ENCODE measurements at regions not wholly inside any gene's neighbourhood (a gene's known extent, or its start where the extent isn't known, plus 50 kb on each side); places are given as distances from the start of the nearest gene placed in this dataset.
A peak's percentile ranks its signal among the peaks of the same experiment; 100 is the strongest.
"Not testable (repeated sequence)": the region's sequence is repeated elsewhere in the genome, so short reads cannot be mapped to it uniquely, and the experiment has no call there.

GRCh38 chr1:30008372-30008997, 714.9 kb downstream of the MATN1 start:
- no peak for DNase-seq (ENCODE audit: extremely low read depth, low read depth)

DNA sequence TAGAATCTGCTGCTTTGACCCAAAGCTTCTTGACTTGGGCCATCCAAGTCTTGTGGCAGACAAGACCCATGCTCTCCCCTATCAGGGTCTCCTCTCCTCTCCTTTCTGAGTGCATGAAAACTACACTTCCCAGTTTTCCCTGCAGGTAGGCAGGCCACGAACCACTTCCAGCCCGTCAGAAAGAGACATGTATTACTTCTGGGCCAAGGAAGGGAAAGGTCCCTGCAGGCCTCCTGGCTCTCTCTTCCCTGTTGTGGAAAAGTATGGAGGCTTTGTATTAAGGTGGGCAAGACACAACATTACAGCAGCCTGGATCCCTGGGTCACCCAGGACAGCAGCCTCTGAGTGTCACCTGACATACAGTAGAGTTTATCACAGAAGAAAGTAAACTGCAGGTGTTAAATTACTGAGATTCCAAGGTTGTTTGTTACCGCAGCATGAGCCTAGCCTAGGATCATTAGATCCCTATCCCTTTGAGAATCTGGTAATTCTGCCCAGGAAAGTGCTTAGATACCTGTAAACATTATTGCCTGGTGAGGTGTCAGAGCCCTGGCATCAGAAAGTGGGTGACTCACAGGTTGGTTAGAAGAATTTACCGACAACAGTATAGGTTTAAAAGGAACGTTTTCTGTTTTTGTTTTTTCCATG, 717.3 kb downstream of the MATN1 start:
- no peak for DNase-seq (ENCODE audit: extremely low read depth, low read depth)

- no peak for DNase-seq (ENCODE audit: extremely low read depth, low read depth)
Measured at GRCh38 chr1:30001732-30002039, 721.7 kb downstream of the MATN1 start.

- no peak for DNase-seq (ENCODE audit: extremely low read depth, low read depth)
Measured at GRCh38 chr1:30001011-30001731, 722.2 kb downstream of the MATN1 start.

DNA sequence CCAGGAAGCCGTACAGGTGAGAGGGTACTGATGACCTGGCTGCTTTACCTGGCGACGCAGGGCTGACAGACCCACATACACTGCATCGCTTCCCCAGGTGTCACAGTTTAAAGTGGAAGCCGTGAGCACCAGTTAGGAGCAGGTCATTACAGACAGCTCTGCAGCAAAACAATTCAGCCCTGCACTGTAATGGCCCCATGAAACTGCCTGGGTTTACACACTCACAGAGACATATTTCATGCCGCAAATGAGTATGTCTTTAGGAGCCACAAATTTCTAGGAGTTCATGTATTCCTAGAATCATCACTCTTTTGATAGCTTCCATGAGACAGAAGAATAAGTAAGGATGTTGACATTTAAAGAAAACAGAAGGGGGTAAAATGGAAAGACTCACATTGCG, 723.1 kb downstream of the MATN1 start:
- DNase-seq (ENCODE audit: extremely low read depth, low read depth), result no peak

GRCh38 chr1:29999595-29999994, 723.8 kb downstream of the MATN1 start:
- DNase-seq (ENCODE audit: extremely low read depth, low read depth), result no peak

- no peak for DNase-seq (ENCODE audit: extremely low read depth, low read depth)
Measured at GRCh38 chr1:29998686-29999085, 724.7 kb downstream of the MATN1 start.

DNA sequence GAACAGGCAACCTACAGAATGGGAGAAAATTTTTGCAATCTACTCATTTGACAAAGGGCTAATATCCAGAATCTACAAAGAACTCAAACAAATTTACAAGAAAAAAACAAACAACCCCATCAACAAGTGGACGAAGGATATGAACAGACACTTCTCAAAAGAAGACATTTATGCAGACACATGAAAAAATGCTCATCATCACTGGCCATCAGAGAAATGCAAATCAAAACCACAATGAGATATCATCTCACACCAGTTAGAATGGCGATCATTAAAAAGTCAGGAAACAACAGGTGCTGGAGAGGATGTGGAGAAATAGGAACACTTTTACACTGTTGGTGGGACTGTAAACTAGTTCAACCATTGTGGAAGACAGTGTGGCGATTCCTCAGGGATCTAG, 725.6 kb downstream of the MATN1 start:
- DNase-seq (ENCODE audit: extremely low read depth, low read depth), result not testable (repeated sequence)

- no peak for DNase-seq (ENCODE audit: extremely low read depth, low read depth)
Measured at GRCh38 chr1:29993950-29994349, 729.4 kb downstream of the MATN1 start.

DNA sequence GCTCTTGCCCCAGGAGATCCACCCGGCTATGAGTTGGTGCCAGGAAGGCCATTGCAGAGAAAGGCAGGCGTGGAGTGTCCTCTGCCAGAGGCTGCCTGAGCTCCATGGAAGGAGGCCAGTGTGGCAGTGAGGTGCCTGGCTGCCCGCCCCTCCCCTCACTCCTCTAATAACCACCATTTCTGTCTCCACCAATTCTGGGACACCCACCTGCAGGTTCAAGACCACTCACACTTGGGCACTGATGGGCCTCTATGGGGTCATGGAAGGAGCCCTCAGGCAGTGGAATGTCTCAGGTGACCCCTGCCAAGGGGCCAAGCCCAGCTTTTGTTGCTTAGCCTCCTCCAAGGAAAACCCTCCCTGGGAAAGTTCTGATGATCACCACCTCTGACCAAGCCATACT, 731.6 kb downstream of the MATN1 start:
- DNase-seq (ENCODE audit: extremely low read depth, low read depth), result no peak

- DNase-seq (ENCODE audit: extremely low read depth, low read depth), result no peak
Measured at GRCh38 chr1:29991025-29991424, 732.4 kb downstream of the MATN1 start.

DNA sequence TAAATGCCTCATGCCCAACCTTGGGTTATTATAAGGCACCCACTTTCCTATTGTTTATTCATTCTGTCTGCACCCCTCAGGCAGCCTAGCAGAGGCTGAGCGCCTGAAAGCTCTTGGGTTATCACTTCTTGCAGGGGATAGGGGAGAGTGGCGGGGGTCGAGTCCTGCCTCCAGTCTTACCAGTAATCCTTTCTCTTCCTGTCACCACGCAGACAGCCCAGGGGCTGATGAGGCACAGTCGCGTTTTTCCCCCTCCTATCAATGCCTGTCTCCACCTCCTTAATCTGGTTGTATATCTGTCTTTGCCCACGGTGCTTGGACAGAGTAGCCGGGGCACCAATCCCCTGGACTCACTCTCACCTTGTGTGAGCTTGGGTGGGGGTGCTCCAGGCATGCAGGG, 733.1 kb downstream of the MATN1 start:
- no peak for DNase-seq (ENCODE audit: extremely low read depth, low read depth)

GRCh38 chr1:29986986-29987385, 736.4 kb downstream of the MATN1 start:
- DNase-seq (ENCODE audit: extremely low read depth, low read depth), result no peak

GRCh38 chr1:29985606-29985945, 737.8 kb downstream of the MATN1 start:
- no peak for DNase-seq (ENCODE audit: extremely low read depth, low read depth)

GRCh38 chr1:29984862-29985605, 738.4 kb downstream of the MATN1 start:
- no peak for DNase-seq (ENCODE audit: extremely low read depth, low read depth)

DNA sequence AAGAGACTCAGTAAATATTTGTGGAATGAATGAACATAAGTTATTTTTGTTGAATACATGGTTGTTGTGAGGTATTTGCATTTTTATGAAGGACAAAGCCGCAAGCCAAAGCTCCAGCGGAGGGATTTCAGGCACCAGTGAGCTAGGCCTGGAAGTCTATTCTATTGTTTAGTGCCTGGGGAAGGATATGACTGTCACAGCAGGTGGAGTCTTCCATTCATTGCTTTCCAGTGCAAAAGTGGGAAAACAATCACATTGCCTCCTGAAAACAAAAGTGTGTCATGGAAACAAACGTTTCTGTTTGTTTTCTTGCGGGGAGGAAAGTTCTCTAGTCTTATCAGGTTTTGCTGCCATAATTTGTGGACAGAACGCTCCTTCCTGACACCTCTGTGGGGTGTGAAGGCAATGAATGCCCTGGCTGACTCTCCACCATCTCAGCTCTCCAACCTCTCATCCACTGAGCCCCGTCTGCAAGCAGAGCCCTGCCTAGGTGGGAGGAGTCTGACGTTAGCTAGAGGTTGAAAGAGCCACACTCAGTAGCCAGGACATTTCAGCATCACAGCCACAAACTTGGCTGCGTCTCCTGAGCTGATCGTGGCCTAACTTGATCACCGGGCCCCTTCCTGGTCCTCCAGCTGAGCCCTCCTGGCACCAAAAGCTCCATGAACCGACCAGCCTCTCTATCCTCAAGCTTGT, 739.1 kb downstream of the MATN1 start:
- DNase-seq (ENCODE audit: extremely low read depth, low read depth), result no peak

DNA sequence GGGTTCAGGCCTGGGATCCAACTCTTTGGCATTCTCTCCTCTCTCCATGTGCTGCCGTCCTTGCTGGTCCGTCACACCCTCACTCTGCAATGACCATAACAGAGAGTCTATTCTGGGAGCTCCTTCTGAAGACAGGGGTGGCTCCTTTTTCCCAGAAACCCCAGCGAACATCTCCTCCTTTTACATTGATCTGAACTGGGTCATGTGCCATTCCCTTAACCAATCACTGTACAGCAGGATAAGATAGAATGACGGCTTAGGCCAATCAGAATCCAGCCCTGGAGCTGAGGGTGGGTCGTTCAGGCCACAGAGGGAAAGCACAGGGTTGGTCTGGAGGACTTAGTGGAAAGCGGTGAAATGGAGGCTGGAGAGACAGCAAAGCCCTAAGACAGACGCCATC, 740.1 kb downstream of the MATN1 start:
- DNase-seq (ENCODE audit: extremely low read depth, low read depth), result no peak

- no peak for DNase-seq (ENCODE audit: extremely low read depth, low read depth)
Measured at GRCh38 chr1:29981586-29982239, 741.7 kb downstream of the MATN1 start.

GRCh38 chr1:29977550-29977949, 741.2 kb downstream of the PTPRU start:
- DNase-seq (ENCODE audit: extremely low read depth, low read depth), result no peak

GRCh38 chr1:29975036-29975694, 738.8 kb downstream of the PTPRU start:
- DNase-seq (ENCODE audit: extremely low read depth, low read depth), result peak; percentile 13

All from NCI-H460 (cell line).